ENCODE measurements at regions not wholly inside any gene's neighbourhood (a gene's known extent, or its start where the extent isn't known, plus 50 kb on each side); places are given as distances from the start of the nearest gene placed in this dataset.
"Not testable (repeated sequence)": the region's sequence is repeated elsewhere in the genome, so short reads cannot be mapped to it uniquely, and the experiment has no call there.

DNA sequence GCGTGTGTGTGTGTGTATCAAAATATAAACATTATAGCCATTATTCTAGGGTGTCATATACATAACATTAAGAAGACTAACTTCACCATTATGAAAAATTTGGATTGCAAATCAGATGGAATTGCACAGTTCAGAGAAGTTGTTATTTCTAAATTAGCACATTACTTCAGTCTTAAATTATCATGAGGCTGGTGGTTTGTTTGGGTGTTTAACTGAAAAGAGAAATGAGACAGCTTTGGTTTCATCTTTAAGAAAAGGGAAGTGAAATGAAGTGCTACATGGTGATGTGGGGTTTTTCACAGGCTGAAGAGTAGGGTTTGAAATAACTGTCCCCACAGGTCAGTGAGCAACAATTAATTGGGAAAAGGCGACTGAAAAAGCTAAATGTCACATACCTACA lies 161.2 kb upstream of the XIRP2 start:
- DNase-seq, result no peak

DNA sequence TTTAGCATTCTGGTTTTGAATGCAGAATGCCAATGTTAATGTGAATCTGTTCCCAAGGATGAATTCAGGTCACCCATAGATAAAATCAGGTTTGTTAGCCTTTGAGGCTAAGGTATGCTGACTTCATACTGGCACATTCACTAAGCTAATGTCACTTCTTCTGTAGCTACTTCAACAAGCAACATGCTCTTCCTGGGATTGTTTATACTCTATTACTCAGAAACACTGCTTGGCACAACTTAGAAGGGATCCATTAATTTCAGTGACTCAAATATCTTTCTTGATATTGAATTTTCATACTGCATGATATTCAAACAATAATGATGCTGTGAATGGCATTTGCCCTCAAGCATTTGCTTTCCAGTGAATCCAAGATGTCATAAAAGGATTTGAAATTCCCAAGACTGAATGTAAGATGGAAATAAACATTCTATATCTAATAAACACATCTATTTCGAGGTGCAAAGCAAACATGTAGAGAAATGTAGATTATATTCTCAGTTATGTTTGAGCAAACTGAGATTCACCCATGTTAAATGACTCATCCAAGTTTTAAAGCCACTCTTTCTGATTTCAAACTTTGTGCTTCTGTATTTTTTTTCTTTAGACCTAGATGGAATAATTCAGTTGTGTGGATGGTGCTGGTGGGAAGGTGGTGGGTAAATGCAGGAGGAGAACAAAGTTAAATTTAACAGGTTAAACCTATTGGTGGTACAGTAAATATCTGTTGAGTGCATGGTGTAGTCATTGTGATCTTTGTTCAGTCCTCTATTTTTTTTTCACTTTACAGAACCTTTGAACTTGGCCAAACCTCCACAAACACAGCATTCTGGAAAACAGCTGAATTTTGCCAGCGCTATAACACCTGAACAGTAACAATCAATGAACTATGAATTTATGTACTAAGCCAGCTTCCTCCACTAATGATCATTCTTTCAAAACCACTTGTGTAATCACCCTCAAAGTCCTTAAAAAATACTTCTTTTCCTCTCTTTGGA lies 162.1 kb upstream of the XIRP2 start:
- DNase-seq, result no peak

DNA sequence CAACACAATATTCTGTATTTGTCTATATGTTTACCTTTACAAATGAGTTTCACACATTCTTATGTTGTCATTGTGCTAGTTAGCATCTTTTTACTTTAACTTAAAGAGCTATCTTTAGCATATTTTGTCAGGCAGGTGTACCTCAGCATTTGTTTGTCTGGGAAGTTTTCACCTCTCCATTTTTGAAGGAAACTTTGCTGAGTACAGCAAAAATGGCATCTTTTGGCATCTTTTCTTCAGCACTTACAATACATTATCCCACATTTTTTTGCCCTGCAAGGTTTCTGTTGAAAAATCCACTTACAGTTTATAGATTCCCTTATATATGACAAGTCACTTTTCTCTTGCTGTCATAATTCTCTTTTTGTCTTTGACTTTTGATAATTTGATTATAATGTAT lies 171.3 kb upstream of the XIRP2 start:
- no peak for DNase-seq

DNA sequence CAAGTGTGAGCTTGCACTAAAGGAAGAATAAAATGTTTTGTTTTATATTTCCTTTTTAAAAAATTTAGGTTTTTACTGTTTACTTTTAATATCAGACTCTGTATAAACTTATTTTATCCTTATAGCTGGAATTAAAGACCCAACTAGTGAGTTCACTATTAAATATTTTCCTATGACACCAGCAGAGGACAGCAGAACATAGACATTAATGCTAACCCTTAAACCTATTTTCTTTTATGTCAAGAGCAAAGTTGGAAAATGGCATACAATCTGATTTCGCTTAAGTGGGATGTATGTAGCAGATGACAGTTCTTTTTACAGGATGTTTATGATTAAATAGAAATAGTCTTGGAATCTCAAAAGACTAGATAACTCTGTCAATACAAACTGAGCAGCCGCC lies 188.2 kb upstream of the XIRP2 start:
- no peak for DNase-seq

DNA sequence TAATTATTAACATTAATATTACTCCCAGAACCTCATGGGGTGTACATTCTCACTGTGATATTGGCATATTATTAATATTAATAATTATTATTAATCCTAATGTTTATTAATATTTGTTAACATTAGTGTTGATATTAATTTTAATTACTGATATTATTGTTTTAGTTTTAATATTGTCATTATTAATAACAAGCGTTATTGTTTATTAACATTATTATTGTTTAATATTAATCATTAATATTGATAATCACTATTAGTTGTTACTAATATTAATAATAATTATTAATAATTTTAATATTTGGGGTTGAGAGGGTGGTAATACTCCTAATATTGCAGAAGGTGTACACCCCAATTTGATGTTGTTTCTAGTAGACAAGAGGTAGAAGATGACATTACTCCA lies 193.1 kb upstream of the XIRP2 start:
- no peak for DNase-seq

DNA sequence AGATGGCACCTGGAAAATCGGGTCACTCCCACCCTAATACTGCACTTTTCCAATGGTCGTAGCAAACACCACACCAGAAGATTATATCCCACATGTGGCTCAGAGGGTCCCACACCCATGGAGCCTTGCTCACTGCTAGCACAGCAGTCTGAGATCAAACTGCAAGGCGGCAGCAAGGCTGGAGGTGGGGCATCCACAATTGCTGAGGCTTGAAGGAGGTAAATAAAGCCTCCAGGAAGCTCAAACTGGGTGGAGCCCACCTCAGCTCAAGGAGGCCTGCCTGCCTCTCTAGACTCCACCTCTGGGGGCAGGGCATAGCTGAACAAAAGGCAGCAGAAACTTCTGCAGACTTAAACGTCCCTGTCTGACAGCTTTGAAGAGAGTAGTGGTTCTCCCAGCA lies 192.0 kb upstream of the SCN7A start:
- not testable (repeated sequence) for DNase-seq

DNA sequence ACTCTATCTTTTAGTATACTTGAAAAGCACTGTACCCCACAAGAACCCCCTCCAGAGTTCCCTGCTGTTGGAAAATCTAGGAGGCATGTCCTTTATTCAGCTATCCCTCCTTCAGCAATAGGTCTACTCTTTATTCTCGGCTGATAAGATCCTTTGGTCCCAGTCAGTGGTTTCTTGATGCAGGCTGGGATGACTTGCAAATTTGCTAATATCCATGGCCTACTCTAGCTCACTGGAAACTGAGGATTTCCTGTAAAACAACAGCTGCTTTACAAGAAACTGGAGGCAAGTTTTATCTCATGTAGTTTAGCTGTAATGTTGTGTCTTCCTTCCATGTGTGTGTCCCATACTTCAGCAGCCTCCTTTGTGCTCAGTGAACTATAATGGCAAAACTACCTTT lies 183.9 kb upstream of the SCN7A start:
- no peak for DNase-seq

DNA sequence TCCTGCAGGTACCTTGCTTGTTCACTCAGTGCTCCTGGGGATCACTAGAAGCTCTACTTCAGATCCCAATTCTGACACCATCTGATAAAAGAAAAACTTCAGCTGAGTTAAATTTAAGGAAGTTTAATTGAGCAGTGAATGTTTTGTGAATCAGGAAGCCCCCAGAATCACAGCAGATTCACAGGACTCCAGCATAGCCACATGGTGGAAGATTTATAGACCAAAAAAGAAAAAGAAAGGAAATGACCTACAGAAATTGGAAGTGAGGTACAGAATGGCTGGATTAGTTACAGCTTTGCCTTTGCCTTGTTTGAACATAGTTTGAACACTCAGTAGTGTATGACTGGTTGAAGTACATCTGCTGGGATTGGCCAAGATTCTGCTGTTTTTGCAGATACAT lies 182.7 kb upstream of the SCN7A start:
- no peak for DNase-seq

DNA sequence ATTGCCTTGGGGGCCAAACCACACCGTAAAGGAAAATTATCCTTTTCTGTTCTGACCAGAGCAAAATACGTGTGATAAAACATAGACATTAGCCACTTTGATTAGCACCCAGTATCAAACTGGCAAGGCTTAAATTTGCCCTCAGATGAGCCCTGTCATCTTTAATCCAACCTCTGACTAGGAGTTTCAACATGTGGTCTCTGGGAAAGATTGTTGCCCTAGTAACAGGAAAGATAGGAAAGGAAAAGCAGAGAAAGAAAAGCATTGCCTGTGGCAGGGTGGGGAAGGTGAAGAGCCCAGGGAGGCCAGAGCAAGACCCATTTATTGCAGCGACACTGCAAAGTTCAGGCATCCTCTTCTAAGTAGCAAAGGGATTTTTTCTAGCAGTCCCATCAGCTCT lies 181.5 kb upstream of the SCN7A start:
- DNase-seq, result no peak

DNA sequence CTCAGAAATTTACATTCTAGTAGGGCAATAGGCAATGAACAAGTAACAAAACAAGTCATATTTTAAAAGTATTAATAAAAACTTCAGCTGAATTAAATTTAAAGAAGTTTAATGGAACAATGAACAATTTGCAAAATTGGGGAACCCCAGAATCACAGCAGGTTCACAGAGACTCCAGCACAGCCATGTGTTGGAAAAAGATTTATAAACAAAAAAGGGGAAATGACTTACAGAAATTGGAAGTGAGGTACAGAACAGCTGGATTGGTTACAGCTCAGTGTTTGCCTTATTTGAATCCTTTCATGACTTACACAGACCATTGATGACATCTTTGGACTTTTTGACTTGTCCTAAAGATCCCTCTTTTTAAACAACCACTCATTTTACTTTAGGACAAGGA lies 179.9 kb upstream of the SCN7A start:
- no peak for DNase-seq

DNA sequence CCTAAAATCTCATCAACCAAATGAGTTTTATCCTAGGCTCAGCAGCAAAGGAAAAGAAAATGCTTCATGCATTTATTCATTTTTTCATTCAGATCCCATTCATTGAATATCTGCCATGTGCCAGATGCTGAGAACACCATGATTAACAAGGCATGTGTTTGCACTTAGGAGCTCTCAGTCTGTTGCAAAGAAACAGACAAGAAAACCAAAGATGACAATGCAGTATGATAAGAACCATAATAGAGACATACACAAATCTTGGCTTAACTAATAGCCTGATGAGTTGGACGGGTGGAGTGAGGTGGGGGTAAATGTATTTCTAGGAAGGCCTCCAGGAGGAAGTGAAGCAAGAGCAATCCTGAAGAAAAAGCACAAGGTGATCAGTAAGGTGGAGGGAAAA lies 177.8 kb upstream of the SCN7A start:
- DNase-seq, result no peak

DNA sequence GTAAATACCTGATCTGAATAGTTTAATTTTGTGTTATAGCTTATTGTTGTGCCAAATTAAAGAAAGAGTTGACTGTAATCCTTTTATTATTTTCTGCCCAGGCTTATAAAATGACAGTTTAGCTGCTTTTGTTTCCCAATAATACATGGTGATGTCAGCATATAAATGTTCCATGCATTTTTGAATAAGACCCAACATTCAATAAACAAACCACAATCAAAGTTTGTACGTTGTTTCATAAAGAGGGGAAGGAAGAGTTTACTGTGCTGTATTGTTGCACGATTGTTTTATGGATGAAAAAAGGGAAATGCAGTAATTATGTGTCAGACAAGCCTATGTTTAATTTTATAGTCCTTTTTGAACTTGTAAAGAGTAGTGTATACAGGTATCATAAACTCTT lies 177.2 kb upstream of the SCN7A start:
- DNase-seq, result no peak

DNA sequence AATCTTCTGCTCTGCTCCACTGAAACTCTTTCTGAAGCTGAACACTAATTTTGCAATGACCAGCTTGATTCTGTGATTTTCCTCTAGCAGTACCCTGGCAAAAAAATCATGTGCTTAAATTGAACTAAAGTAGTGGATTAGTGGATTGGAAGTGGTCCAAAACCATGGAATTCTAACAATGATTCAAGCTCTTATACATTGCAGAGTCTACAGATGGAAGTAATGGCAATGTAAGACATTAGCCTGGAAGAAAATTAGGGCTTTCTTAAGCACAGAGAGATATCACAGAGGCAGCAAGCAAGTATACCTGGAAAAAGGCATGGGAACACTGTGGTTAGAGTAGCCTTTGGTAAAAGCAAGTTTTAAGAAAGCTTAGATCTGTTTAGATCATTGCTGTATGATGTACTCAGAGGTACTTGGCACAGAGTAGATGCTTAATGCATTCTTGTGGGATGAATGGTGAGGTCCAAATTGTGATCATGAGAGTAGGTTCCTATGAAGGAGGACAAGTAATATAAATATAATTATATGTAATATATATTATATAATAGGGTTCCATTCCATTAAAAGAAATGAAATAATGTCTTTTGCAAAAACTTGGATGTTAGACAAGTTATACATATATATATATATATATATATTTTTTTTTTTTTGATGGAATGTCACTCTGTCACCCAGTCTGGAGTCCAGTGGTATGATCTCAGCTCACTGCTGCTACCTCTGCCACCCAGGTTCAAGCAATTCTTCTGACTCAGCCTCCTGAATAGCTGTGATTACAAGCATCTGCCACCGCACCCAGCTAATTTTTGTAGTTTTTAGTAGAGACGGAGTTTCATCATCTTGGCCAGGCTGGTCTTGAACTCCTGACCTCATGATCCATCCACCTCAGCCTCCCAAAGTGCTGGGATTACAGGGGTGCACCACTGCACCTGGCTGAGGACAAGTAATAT lies 172.2 kb upstream of the SCN7A start:
- DNase-seq, result no peak

DNA sequence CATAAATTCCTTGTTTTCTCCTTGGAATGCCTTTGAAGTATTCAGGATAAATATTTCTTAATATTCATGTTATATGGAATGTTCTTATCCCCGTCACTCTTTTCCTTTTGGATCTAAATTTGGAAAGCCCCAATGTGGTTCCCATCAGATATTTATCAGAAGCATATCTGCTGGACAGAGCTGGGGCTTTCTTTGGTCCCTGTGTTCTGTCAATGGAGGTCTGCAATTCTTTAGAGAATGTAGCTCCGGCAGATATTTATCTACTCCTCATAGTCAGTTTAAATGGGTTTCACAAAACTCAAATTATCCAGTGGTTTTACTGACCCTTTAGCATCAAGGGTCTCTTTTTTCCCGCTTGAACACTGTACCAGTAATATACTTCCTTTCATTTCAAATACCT lies 167.8 kb upstream of the SCN7A start:
- no peak for DNase-seq

DNA sequence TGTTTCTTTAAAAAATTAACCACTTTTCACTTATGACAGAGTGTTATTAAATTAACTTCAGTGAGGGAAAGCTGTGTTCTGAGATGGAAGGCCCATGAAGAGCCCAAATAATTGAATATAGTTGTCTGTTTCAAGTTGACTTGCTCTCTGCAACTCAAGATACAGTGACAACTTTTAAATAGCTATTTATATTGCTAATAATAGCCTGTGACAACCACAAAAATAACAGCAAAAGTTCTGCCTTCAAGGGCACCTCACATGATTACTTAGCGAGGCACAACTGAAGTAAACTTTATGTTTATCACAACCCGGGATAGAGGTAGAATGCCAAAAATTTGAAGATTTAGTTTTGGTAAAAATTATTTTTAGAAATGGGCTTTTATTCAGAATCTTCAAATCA lies 167.3 kb upstream of the SCN7A start:
- DNase-seq, result no peak

DNA sequence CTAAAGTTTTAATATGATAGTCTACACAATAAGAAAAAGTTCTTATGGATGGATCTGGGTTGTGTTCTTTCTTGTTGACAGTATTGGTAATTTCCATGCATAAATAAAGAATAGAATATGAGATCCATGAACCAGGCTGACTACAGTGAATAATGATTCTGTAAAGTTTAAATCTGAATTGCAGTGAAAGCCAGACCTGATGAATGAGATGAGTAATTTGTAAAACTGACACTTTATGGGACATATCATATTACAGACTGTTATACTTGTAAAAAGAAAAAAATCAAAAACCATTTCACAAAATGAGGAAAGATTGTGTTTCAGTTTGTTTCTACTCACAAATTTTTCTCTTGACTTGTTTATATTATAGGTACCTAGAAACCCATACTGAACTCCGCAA lies 164.9 kb upstream of the SCN7A start:
- no peak for DNase-seq

DNA sequence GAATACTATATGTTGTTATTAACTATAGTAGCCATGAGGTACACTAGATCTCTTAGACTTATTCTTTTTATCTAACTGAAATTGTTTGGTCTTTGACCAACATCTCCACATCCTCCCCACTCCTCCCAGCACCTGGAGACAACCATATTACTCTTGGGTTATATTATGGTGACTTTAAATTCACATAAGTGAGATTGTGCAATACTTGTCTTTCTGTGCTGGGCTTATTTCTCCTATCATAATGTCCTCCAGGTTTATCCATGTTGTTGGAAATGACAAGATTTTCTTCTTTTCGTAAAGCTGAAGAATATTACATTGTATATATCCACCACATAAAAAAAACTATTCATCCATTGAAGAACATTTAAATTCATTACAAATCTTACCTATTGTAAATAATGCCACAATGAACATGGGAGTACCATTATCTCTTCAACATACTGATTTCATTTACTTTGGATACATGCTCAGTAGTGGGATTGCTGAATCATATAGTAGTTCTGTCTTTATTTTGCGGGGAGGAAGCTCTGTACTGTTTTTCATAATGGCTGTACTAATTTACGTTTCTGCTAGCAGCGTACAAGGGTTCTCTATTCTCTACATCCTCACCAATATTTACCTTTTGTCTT lies 159.2 kb upstream of the SCN7A start:
- no peak for DNase-seq

DNA sequence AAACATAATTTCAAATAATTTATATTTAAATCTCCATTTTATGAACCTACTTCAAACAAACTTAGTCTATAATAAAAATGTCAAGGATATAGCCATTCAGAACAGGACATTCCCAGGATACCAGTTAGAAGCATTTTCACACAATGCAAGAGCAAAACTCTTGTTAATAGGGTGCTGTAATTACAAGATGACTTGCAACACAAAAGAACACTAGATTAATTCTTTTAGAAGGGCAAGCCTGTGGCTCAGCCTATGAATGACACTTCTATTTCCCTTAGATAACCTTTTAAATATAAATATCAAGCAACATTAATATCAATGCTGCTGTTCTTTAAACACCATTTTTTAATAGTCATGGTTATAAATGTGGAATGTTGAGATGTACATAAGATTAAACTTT lies 157.9 kb upstream of the SCN7A start:
- no peak for DNase-seq

DNA sequence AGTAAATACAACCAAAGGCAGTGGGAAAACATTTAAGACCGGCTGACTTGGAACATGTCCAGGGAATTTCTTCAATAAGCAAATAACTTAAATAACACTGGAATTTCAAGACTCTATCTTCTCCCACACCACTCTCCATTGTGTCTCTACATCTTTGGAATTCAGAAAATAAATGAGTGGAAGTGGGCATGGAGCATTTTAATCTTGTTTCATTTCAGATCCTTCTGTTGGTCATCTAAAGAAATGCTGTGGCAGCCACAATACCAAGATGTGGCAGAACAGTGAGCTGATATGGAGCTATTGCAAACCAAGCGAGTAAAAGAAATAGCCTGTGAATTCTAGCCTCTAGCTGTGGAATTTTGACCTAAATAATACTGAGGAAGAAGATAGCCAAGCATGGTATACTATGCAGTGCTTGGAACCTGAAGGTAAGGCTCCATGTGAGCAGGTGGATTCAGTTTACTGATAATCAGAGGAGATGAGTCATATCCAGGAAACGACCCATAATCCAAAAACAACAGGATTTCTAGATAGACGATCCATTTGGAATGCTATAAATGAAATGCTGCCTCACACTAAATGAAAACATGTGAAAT lies 157.1 kb upstream of the SCN7A start:
- DNase-seq, result no peak

DNA sequence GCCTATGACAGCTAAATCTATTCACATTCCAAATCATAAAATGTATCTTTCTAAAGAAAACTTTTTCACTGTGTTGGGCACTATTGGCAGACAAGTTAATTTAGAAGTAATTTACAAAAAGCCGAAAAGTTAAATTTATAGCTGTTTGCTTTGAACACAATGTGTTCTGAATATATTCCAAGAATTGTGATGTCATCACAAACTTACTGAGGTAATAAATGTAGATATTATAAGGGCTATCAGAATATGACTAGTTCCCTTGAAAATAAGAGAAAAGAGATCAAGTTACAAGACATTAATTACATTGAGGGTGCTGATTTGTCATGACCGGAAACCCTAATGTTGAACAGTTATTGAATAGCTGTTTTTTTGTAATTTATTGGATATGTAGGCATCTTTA lies 153.9 kb upstream of the SCN7A start:
- DNase-seq, result no peak

DNA sequence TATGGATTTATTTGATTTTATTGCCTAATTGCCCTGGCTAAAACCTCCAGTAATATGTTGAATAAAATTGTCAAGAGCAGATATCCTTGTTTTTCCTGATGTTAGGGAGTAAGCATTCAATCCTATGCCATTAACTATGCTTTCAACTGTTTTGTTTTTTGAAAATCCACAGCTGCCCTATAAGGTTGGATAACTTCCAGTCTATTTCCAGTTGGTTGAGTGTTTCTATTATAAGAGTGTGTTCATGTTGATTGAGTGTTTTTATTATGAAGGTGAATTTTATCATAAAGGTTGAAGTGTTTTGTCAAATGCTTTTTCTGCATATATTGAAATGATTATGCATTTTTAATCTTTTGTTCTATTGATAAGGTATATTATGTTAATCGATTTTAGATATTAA lies 149.9 kb upstream of the SCN7A start:
- no peak for DNase-seq

DNA sequence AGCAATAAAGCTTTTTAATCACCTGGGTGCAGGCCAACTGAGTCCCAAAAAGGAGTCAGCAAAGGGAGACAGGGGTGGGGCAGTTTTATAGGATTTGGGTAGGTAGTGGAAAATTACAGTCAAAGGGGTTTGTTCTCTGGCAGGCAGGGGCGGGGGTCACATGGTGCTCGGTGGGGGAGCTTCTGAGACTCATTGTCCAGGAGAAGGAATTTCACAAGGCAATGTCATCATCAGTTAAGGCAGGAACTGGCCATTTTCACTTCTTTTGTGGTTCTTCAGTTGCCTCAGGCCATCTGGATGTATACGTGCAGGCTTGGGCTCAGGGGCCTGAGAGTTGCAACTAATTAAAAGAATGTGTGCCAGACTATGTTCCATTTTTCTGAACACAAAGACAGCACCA lies 147.5 kb upstream of the SCN7A start:
- not testable (repeated sequence) for DNase-seq

DNA sequence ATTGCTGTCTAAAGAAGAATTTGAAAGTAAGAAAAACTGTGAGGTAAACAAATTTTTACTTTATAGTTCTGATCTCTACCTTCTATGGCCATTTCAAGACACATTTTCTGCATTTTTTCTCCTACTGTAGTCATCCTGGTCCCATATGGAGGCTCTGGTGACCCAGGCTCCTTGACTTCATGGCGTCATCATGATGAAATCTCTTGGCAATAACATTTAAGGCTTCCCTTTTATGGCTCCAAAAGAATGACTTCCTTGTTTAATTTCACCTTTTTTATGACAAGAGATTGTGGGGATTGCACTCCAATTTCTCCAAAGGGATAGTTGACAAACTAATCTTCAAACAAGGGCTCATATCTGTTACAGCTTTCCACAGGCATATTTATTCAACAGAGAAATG lies 143.0 kb upstream of the SCN7A start:
- no peak for DNase-seq

All from activated CD4-positive, alpha-beta T cell treated with anti-CD3 and anti-CD28 coated beads for 48 hours (primary cell).